GM20000 (cell line): ENCODE measurements at regions not wholly inside any gene's neighbourhood (a gene's known extent, or its start where the extent isn't known, plus 50 kb on each side); places are given as distances from the start of the nearest gene placed in this dataset.
A peak's percentile ranks its signal among the peaks of the same experiment; 100 is the strongest.

Experiments
- DNase-seq: peaks from one replicate; pipeline ENCODE4 v3.0.0; 2012; ENCODE audit warnings: low spot score
- CTCF ChIP-seq: IDR thresholded peaks from 2 replicates; pipeline ENCODE4 v1.5.1; 2012; ENCODE audit warnings: mild to moderate bottlenecking, control low read depth; ENCODE audit errors: extremely low read depth, missing control alignments

DNA sequence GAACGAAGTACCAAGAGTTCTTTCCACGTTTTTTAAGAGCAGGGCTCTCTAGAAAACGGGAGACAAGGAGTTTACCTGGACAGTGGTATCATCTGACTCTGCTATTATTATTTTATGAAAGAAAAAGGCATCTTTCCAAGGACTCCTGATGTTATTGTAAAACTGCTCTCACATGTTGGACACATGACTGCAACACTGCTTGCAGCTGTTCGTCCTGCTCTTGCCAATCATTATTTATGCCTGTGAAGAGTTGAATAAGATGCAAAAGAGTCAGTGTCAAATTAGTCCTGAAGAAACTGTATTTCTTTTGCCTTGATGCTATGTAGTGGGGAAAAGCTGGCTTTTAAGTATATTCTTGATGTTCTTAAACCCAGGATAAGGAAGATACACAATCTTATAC lies 284.5 kb upstream of the PTGER4 start:
- DNase-seq = no peak
- TF ChIP-seq CTCF = no peak

GRCh38 chr5:40394698-40395097 lies 285.0 kb upstream of the PTGER4 start:
- DNase-seq = no peak
- no peak for TF ChIP-seq CTCF

DNA sequence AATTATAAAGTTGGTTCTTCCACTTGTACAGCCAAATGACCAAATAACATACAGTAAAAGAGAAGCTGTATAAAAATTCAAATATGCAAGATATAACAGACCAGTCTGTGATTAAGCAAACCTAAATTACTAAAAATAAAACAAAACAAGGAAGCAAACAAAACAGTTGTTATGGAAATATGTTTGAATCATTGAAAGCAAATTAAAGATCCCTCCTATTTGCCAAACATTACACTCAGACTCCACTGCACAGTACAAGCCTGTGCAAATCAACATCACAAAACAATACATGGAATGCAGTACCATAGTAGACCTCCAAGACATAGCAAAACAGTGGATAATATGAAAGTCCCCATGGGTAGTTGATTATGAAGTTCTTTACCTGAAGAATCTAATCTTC lies 288.1 kb upstream of the PTGER4 start:
- TF ChIP-seq CTCF = no peak
- no peak for DNase-seq

DNA sequence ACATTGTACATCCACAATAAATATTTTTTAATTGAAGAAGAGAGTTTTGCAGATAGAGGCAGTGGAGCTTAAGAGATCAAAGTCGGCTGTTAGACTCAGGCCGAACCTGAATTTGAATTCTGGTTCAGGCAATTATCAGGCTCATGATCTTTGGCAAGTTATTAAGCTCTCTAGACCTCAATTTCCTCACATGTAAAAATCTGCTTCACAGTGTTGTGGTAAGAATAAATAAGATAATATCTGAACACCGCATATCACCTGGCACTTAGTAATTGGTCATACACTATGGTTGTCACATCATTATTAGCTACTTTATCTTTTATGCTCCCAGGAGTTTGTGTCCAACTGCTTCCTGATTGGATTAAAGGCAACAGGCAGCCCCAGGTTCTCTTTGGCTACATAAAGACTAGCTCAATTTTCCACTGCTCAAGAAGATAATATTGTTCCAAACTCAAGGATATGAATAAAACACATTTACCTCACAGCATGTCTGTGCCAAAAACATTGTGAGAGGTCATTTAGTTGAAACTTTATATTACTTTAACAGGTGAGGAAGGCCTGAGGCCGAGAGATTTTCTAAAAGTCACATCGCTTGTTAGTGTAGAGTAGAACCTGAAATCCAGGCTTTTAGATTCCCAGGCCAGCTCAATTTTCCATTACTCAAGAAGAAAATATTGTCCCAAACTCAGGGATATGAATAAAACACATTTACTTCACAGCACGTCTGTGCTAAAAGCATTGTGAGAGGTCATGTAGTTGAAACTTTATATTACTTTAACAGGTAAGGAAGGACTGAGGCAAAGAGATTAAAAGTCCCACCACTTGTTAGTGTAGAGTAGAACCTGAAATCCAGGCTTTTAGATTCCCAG lies 289.2 kb upstream of the PTGER4 start:
- TF ChIP-seq CTCF = no peak
- DNase-seq = no peak

DNA sequence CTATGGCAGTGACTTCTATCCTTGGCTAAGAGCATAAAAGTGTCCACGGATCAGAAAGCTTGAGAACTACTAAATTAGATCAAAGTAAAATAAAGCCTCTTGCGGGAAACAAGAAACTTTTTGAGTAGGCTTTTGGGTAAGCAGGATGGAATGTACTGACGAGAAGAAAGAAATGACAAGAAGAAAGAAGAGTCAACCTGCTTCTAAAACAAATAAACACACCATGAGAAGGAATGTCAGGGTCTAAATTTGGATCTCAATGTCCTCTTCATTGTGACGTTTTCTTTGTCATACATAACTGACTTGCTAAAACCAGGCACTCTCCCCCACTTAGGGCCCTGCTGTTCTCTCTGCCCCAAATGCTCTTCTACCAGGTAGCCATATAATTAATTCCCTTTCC lies 290.1 kb upstream of the PTGER4 start:
- no peak for DNase-seq

GRCh38 chr5:40386289-40386688 lies 293.4 kb upstream of the PTGER4 start:
- no peak for TF ChIP-seq CTCF
- DNase-seq = peak; percentile 20

More for the DNA sequence above, 290.1 kb upstream of the PTGER4 start:
- TF ChIP-seq CTCF = no peak

GRCh38 chr5:40385544-40385943 lies 294.2 kb upstream of the PTGER4 start:
- DNase-seq = no peak
- TF ChIP-seq CTCF = no peak
